Activated naive CD4-positive, alpha-beta T cell treated with anti-CD3 and anti-CD28 coated beads, Interleukin-2, amount 50 U/mL, for 24 hours (primary cell): ENCODE measurements at regions not wholly inside any gene's neighbourhood (a gene's known extent, or its start where the extent isn't known, plus 50 kb on each side); places are given as distances from the start of the nearest gene placed in this dataset.

ENCODE experiments used
- H3K27ac Mint-ChIP-seq: one replicate; pipeline ENCODE4 v1.8.0; 2021; ENCODE audit warnings: mild to moderate bottlenecking, mixed read lengths
- H3K27me3 Mint-ChIP-seq: one replicate; pipeline ENCODE4 v1.8.0; 2021; ENCODE audit warnings: mixed read lengths
- H3K36me3 Mint-ChIP-seq: one replicate; pipeline ENCODE4 v1.8.0; 2021; ENCODE audit warnings: mixed read lengths
- H3K4me1 Mint-ChIP-seq: one replicate; pipeline ENCODE4 v1.8.0; 2021; ENCODE audit warnings: mixed read lengths
- H3K4me3 Mint-ChIP-seq: one replicate; pipeline ENCODE4 v1.8.0; 2021; ENCODE audit warnings: mild to moderate bottlenecking, mixed read lengths
- H3K9me3 Mint-ChIP-seq: one replicate; pipeline ENCODE4 v1.8.0; 2021; ENCODE audit warnings: mixed read lengths

- H3K4me3 Mint-ChIP-seq = no peak overlapping the region
Measured at GRCh38 chr5:2519153-2519552, 232.3 kb downstream of the IRX2 start.

GRCh38 chr5:2517451-2517850 is 234.0 kb downstream of the IRX2 start:
- Mint-ChIP-seq H3K4me1 (no peaks in the 10 kb centered on the region), H3K27ac (no peak overlapping the region), H3K27me3 (no peaks in the 10 kb centered on the region), H3K4me3 (no peak overlapping the region), H3K9me3 (no peaks in the 10 kb centered on the region), H3K36me3 (no peaks in the 10 kb centered on the region)

More at GRCh38 chr5:2519153-2519552, 232.3 kb downstream of the IRX2 start:
- no peaks in the 10 kb centered on the region for H3K9me3 Mint-ChIP-seq
- no peaks in the 10 kb centered on the region for H3K27me3 Mint-ChIP-seq
- H3K27ac Mint-ChIP-seq = no peak overlapping the region
- no peaks in the 10 kb centered on the region for H3K36me3 Mint-ChIP-seq
- H3K4me1 Mint-ChIP-seq = no peaks in the 10 kb centered on the region

- Mint-ChIP-seq H3K36me3 (no peaks in the 10 kb centered on the region), H3K9me3 (no peaks in the 10 kb centered on the region), H3K27ac (no peak overlapping the region), H3K4me3 (no peak overlapping the region), H3K4me1 (no peaks in the 10 kb centered on the region), H3K27me3 (no peaks in the 10 kb centered on the region)
Measured at GRCh38 chr5:2515180-2515764, 236.2 kb downstream of the IRX2 start.

GRCh38 chr5:2514484-2514883 is 237.0 kb downstream of the IRX2 start:
- Mint-ChIP-seq H3K27ac (no peak overlapping the region), H3K27me3 (no peaks in the 10 kb centered on the region), H3K4me3 (no peak overlapping the region), H3K4me1 (no peaks in the 10 kb centered on the region), H3K9me3 (no peaks in the 10 kb centered on the region), H3K36me3 (no peaks in the 10 kb centered on the region)

- Mint-ChIP-seq H3K9me3 (no peaks in the 10 kb centered on the region), H3K36me3 (no peaks in the 10 kb centered on the region), H3K4me3 (no peak overlapping the region), H3K27ac (no peak overlapping the region), H3K27me3 (no peaks in the 10 kb centered on the region), H3K4me1 (no peaks in the 10 kb centered on the region)
Measured at GRCh38 chr5:2511706-2512105, 239.8 kb downstream of the IRX2 start.

GRCh38 chr5:2511126-2511525 is 240.4 kb downstream of the IRX2 start:
- Mint-ChIP-seq H3K27ac (no peak overlapping the region), H3K27me3 (no peaks in the 10 kb centered on the region), H3K36me3 (no peaks in the 10 kb centered on the region)

GRCh38 chr5:2509527-2509926 is 241.9 kb downstream of the IRX2 start:
- Mint-ChIP-seq H3K4me3 (no peak overlapping the region), H3K9me3 (peaks cover 6% of the 10 kb centered on the region), H3K36me3 (no peaks in the 10 kb centered on the region), H3K4me1 (no peaks in the 10 kb centered on the region), H3K27me3 (no peaks in the 10 kb centered on the region), H3K27ac (no peak overlapping the region)

More at GRCh38 chr5:2511126-2511525, 240.4 kb downstream of the IRX2 start:
- Mint-ChIP-seq H3K9me3 (no peaks in the 10 kb centered on the region), H3K4me3 (no peak overlapping the region), H3K4me1 (no peaks in the 10 kb centered on the region)

GRCh38 chr5:2508514-2508913 is 243.0 kb downstream of the IRX2 start:
- H3K27ac Mint-ChIP-seq = no peak overlapping the region
- peaks cover 6% of the 10 kb centered on the region for H3K9me3 Mint-ChIP-seq
- H3K36me3 Mint-ChIP-seq = no peaks in the 10 kb centered on the region
- H3K27me3 Mint-ChIP-seq = no peaks in the 10 kb centered on the region
- H3K4me3 Mint-ChIP-seq = no peak overlapping the region
- no peaks in the 10 kb centered on the region for H3K4me1 Mint-ChIP-seq

- Mint-ChIP-seq H3K27ac (no peak overlapping the region), H3K9me3 (peaks cover 6% of the 10 kb centered on the region), H3K27me3 (no peaks in the 10 kb centered on the region), H3K4me3 (no peak overlapping the region), H3K36me3 (no peaks in the 10 kb centered on the region), H3K4me1 (no peaks in the 10 kb centered on the region)
Measured at GRCh38 chr5:2507611-2508010, 243.9 kb downstream of the IRX2 start.

GRCh38 chr5:2506603-2507002 is 244.9 kb downstream of the IRX2 start:
- Mint-ChIP-seq H3K9me3 (peaks cover 6% of the 10 kb centered on the region), H3K4me3 (no peak overlapping the region), H3K27me3 (no peaks in the 10 kb centered on the region), H3K27ac (no peak overlapping the region), H3K36me3 (no peaks in the 10 kb centered on the region), H3K4me1 (no peaks in the 10 kb centered on the region)

GRCh38 chr5:2505217-2505616 is 246.3 kb downstream of the IRX2 start:
- H3K9me3 Mint-ChIP-seq = peaks cover 6% of the 10 kb centered on the region
- H3K27me3 Mint-ChIP-seq = no peaks in the 10 kb centered on the region
- no peaks in the 10 kb centered on the region for H3K36me3 Mint-ChIP-seq
- H3K4me1 Mint-ChIP-seq = no peaks in the 10 kb centered on the region
- no peak overlapping the region for H3K27ac Mint-ChIP-seq
- H3K4me3 Mint-ChIP-seq = no peak overlapping the region

GRCh38 chr5:2502970-2503594 is 248.4 kb downstream of the IRX2 start:
- H3K4me1 Mint-ChIP-seq = no peaks in the 10 kb centered on the region
- peaks cover 6% of the 10 kb centered on the region for H3K9me3 Mint-ChIP-seq

GRCh38 chr5:2499917-2500316 is 251.6 kb downstream of the IRX2 start:
- Mint-ChIP-seq H3K9me3 (peaks cover 3% of the 10 kb centered on the region), H3K4me3 (no peak overlapping the region), H3K4me1 (no peaks in the 10 kb centered on the region), H3K27ac (no peak overlapping the region), H3K27me3 (no peaks in the 10 kb centered on the region), H3K36me3 (no peaks in the 10 kb centered on the region)

More at GRCh38 chr5:2502970-2503594, 248.4 kb downstream of the IRX2 start:
- H3K27ac Mint-ChIP-seq = no peak overlapping the region
- no peaks in the 10 kb centered on the region for H3K36me3 Mint-ChIP-seq
- no peak overlapping the region for H3K4me3 Mint-ChIP-seq
- H3K27me3 Mint-ChIP-seq = no peaks in the 10 kb centered on the region

GRCh38 chr5:2496891-2497290 is 254.6 kb downstream of the IRX2 start:
- Mint-ChIP-seq H3K36me3 (no peaks in the 10 kb centered on the region), H3K9me3 (no peaks in the 10 kb centered on the region), H3K4me3 (no peak overlapping the region), H3K27me3 (no peaks in the 10 kb centered on the region), H3K4me1 (no peaks in the 10 kb centered on the region), H3K27ac (no peak overlapping the region)

GRCh38 chr5:2496126-2496525 is 255.4 kb downstream of the IRX2 start:
- no peak overlapping the region for H3K4me3 Mint-ChIP-seq
- H3K4me1 Mint-ChIP-seq = no peaks in the 10 kb centered on the region
- H3K9me3 Mint-ChIP-seq = no peaks in the 10 kb centered on the region
- H3K27ac Mint-ChIP-seq = no peak overlapping the region
- H3K27me3 Mint-ChIP-seq = no peaks in the 10 kb centered on the region
- no peaks in the 10 kb centered on the region for H3K36me3 Mint-ChIP-seq

GRCh38 chr5:2493356-2493755 is 258.1 kb downstream of the IRX2 start:
- Mint-ChIP-seq H3K4me1 (no peaks in the 10 kb centered on the region), H3K36me3 (no peaks in the 10 kb centered on the region), H3K4me3 (no peak overlapping the region), H3K27me3 (no peaks in the 10 kb centered on the region), H3K9me3 (no peaks in the 10 kb centered on the region), H3K27ac (no peak overlapping the region)

GRCh38 chr5:2492476-2492875 is 259.0 kb downstream of the IRX2 start:
- Mint-ChIP-seq H3K9me3 (no peaks in the 10 kb centered on the region), H3K4me1 (no peaks in the 10 kb centered on the region), H3K4me3 (no peak overlapping the region), H3K27me3 (no peaks in the 10 kb centered on the region), H3K27ac (no peak overlapping the region), H3K36me3 (no peaks in the 10 kb centered on the region)
